Loucy (cell line): ENCODE measurements at regions not wholly inside any gene's neighbourhood (a gene's known extent, or its start where the extent isn't known, plus 50 kb on each side); places are given as distances from the start of the nearest gene placed in this dataset.

Experiments
- H2AFZ ChIP-seq: fragments of 200-600 bp; sonication (generic); 2 replicates; pipeline ENCODE4 v1.6.0; 2016; ENCODE audit warnings: antibody characterized with exemption, mild to moderate bottlenecking, low read length, moderate library complexity
- H3F3A ChIP-seq: fragments of 200-600 bp; 2 replicates; pipeline ENCODE4 v1.6.0; 2016; ENCODE audit warnings: antibody characterized with exemption, low read depth, mild to moderate bottlenecking
- H3K27me3 ChIP-seq: fragments of 200-600 bp; sonication (generic); 2 replicates; pipeline ENCODE4 v1.6.1; 2014; ENCODE audit warnings: low read length, mild to moderate bottlenecking; ENCODE audit not compliant: insufficient read depth, poor library complexity, severe bottlenecking
- H3K36me3 ChIP-seq: fragments of 200-600 bp; sonication (generic); 2 replicates; pipeline ENCODE4 v1.6.1; 2016; ENCODE audit warnings: low read length; ENCODE audit not compliant: insufficient read depth
- H3K4me1 ChIP-seq: fragments of 200-600 bp; sonication (generic); 2 replicates; pipeline ENCODE4 v1.5.1; 2014; ENCODE audit warnings: low read length, mild to moderate bottlenecking; ENCODE audit not compliant: insufficient read depth, poor library complexity, severe bottlenecking
- H3K4me2 ChIP-seq: fragments of 200-600 bp; sonication (generic); 2 replicates; pipeline ENCODE4 v1.6.0; 2014; ENCODE audit warnings: antibody characterized with exemption, low read length, low read depth, mild to moderate bottlenecking; ENCODE audit not compliant: poor library complexity, severe bottlenecking
- H3K4me3 ChIP-seq: fragments of 200-600 bp; sonication (generic); 2 replicates; pipeline ENCODE4 v1.5.1; 2014; ENCODE audit warnings: low read length, mild to moderate bottlenecking, mixed read lengths; ENCODE audit not compliant: poor library complexity, severe bottlenecking
- H3K79me2 ChIP-seq: fragments of 200-600 bp; sonication (generic); 2 replicates; pipeline ENCODE4 v1.6.1; 2014; ENCODE audit warnings: low read length; ENCODE audit not compliant: insufficient read depth
- H3K9ac ChIP-seq: fragments of 200-600 bp; sonication (generic); 2 replicates; pipeline ENCODE4 v1.6.0; 2014; ENCODE audit warnings: mild to moderate bottlenecking, low read depth, low read length, moderate library complexity; ENCODE audit not compliant: poor library complexity, severe bottlenecking
- H3K9me2 ChIP-seq: fragments of 200-600 bp; sonication (generic); replicated peaks from 2 replicates; pipeline ENCODE4 v1.6.1; 2016; ENCODE audit warnings: low read depth, low read length, mixed read lengths
- H3K9me3 ChIP-seq: fragments of 200-600 bp; sonication (generic); 2 replicates; pipeline ENCODE4 v1.6.1; 2014; ENCODE audit warnings: mild to moderate bottlenecking, antibody characterized with exemption, low read length, low read depth; ENCODE audit not compliant: insufficient read depth
- H4K20me1 ChIP-seq: fragments of 200-600 bp; sonication (generic); 2 replicates; pipeline ENCODE4 v1.6.0; 2014; ENCODE audit warnings: antibody characterized with exemption, low read length, mild to moderate bottlenecking; ENCODE audit not compliant: insufficient read depth, poor library complexity, severe bottlenecking
- CTCF ChIP-seq: fragments of 200-600 bp; sonication (generic); conservative IDR thresholded peaks from 2 replicates; pipeline ENCODE4 v1.5.1; 2014; ENCODE audit warnings: mild to moderate bottlenecking, antibody characterized with exemption, low read length
- EZH2phosphoT487 ChIP-seq: fragments of 200-600 bp; IDR thresholded peaks from 2 replicates; pipeline ENCODE4 v1.6.1; 2018; ENCODE audit warnings: antibody characterized with exemption, mild to moderate bottlenecking, moderate library complexity, borderline replicate concordance

GRCh38 chr12:53803194-53803593, 51.4 kb upstream of the CISTR start:
- Histone ChIP-seq H3K9ac (no peak overlapping the region), H2AFZ (no peak overlapping the region), H3F3A (no peaks in the 10 kb centered on the region), H3K36me3 (no peaks in the 10 kb centered on the region), H4K20me1 (no peaks in the 10 kb centered on the region), H3K4me3 (no peak overlapping the region), H3K4me1 (no peaks in the 10 kb centered on the region), H3K4me2 (no peak overlapping the region), H3K79me2 (no peaks in the 10 kb centered on the region), H3K9me3 (no peaks in the 10 kb centered on the region), H3K27me3 (no peaks in the 10 kb centered on the region), H3K9me2 (no peaks in the 10 kb centered on the region)
- no peak for TF ChIP-seq EZH2phosphoT487
- TF ChIP-seq CTCF: no peak

DNA sequence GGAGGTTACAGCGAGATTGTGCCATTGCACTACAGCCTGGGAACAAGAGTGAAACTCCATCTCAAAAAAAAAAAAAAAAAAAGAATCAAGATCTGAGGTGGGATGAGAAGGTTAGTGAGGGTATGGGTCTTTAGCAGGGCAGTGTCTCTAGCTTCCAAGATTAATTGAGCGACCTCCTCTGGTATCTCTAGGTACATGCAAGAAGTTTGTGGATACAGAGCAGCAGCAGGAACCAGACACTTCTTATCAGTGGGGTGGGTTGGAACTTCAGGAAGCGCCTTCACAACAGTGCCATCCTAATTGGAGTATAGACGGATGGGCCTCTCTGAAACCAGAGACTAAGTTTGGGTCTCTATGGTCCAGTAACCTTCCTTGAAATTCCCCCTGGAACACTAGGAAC, 51.9 kb upstream of the CISTR start:
- no peak overlapping the region for H3K4me2 ChIP-seq
- no peaks in the 10 kb centered on the region for H3K9me3 ChIP-seq
- H3K4me3 ChIP-seq: no peak overlapping the region
- TF ChIP-seq CTCF (no peak), EZH2phosphoT487 (no peak)
- no peaks in the 10 kb centered on the region for H4K20me1 ChIP-seq
- H3F3A ChIP-seq: no peaks in the 10 kb centered on the region
- no peaks in the 10 kb centered on the region for H3K36me3 ChIP-seq
- H3K9ac ChIP-seq: no peak overlapping the region
- H3K79me2 ChIP-seq: no peaks in the 10 kb centered on the region
- H2AFZ ChIP-seq: no peak overlapping the region
- H3K4me1 ChIP-seq: no peaks in the 10 kb centered on the region
- H3K9me2 ChIP-seq: no peaks in the 10 kb centered on the region
- no peaks in the 10 kb centered on the region for H3K27me3 ChIP-seq

- H4K20me1 ChIP-seq: no peaks in the 10 kb centered on the region
- H2AFZ ChIP-seq: no peak overlapping the region
- no peaks in the 10 kb centered on the region for H3K27me3 ChIP-seq
- H3K36me3 ChIP-seq: no peaks in the 10 kb centered on the region
- TF ChIP-seq CTCF (no peak), EZH2phosphoT487 (no peak)
- no peaks in the 10 kb centered on the region for H3F3A ChIP-seq
- no peaks in the 10 kb centered on the region for H3K4me1 ChIP-seq
- H3K9ac ChIP-seq: no peak overlapping the region
- H3K79me2 ChIP-seq: no peaks in the 10 kb centered on the region
- no peaks in the 10 kb centered on the region for H3K9me3 ChIP-seq
- no peaks in the 10 kb centered on the region for H3K9me2 ChIP-seq
- no peak overlapping the region for H3K4me2 ChIP-seq
- H3K4me3 ChIP-seq: no peak overlapping the region
These were observed 52.6 kb upstream of the CISTR start for GRCh38 chr12:53804429-53804828.
